GM06990 (cell line): ENCODE measurements at regions not wholly inside any gene's neighbourhood (a gene's known extent, or its start where the extent isn't known, plus 50 kb on each side); places are given as distances from the start of the nearest gene placed in this dataset.
"Not testable (repeated sequence)": the region's sequence is repeated elsewhere in the genome, so short reads cannot be mapped to it uniquely, and the experiment has no call there.

Experiments
- DNase-seq: peaks from one replicate; pipeline ENCODE4 v3.0.0-alpha.2; 2011; ENCODE audit not compliant: insufficient read length; ENCODE audit errors: extremely low read depth
- H3K27me3 ChIP-seq: replicated peaks from 2 replicates; pipeline ENCODE4 v1.6.0; 2011; ENCODE audit warnings: low read length; ENCODE audit not compliant: control insufficient read depth, insufficient read depth
- H3K36me3 ChIP-seq: 2 replicates; pipeline ENCODE4 v1.5.1; 2011; ENCODE audit warnings: low read length; ENCODE audit not compliant: control insufficient read depth, insufficient read depth
- H3K4me3 ChIP-seq: replicated peaks from 2 replicates; pipeline ENCODE4 v1.5.1; 2011; ENCODE audit warnings: low read depth, mild to moderate bottlenecking, control low read depth, low read length
- CTCF ChIP-seq: IDR thresholded peaks from 2 replicates; pipeline ENCODE4 v1.5.1; 2011; ENCODE audit warnings: low read length, control low read depth, mild to moderate bottlenecking, inconsistent platforms; ENCODE audit not compliant: insufficient read depth, poor library complexity, severe bottlenecking

- no peaks in the 10 kb centered on the region for H3K36me3 ChIP-seq
- H3K4me3 ChIP-seq: no peak overlapping the region
- no peak for DNase-seq
- TF ChIP-seq CTCF: no peak
- H3K27me3 ChIP-seq: no peaks in the 10 kb centered on the region
These were observed 160.4 kb upstream of the SSTR1 start for GRCh38 chr14:38047195-38047902.

DNA sequence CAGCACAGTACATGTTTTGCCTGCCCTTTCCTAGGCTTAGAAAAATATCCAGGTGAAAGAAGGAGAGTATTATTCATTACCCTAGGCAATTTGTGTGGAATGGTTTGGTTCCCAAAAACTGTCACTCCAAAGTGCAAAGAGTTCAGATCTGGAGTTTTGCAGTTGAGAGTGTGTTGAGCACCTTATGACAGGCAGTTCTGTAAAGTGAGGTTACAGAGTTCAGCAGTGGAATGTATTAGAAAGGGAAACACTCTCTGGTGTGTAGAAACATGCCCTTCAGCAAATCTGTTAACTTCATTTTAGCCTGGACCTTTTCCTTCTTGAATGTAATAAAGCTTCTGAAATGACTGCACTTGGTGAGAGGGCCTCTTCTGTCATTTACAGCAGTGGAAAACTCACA is 154.0 kb upstream of the SSTR1 start:
- no peak for DNase-seq
- no peak for TF ChIP-seq CTCF
- Histone ChIP-seq H3K36me3 (no peaks in the 10 kb centered on the region), H3K4me3 (no peak overlapping the region), H3K27me3 (no peaks in the 10 kb centered on the region)

DNA sequence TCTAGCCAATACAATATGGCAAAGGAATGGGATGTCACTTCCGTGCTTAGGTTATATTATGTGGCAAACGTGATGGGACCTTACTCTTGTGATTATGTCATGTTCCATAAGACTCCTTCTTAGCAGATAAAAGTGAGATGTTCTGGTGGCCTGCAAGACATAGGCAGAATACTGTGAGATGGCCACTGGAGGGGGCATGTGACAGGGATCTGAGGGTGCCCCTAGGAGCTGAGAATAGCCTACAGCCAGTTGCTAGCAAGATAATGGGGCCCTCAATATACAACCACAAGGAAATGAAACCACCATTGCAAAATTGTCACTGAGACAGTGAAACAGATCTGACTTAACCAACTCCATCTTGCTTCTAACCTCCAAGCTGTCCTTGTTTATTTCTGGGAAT is 151.4 kb upstream of the SSTR1 start:
- Histone ChIP-seq H3K27me3 (no peaks in the 10 kb centered on the region), H3K36me3 (no peaks in the 10 kb centered on the region), H3K4me3 (no peak overlapping the region)
- DNase-seq: no peak
- TF ChIP-seq CTCF: no peak

- H3K27me3 ChIP-seq, DNase-seq, H3K4me3 ChIP-seq, H3K36me3 ChIP-seq: not testable (repeated sequence)
These were observed 145.5 kb upstream of the SSTR1 start for GRCh38 chr14:38062223-38062622.

GRCh38 chr14:38063711-38064320 is 143.9 kb upstream of the SSTR1 start:
- H3K36me3 ChIP-seq: no peaks in the 10 kb centered on the region
- H3K27me3 ChIP-seq: no peaks in the 10 kb centered on the region
- DNase-seq: no peak
- H3K4me3 ChIP-seq: no peak overlapping the region
- TF ChIP-seq CTCF: no peak

GRCh38 chr14:38065106-38065762 is 142.5 kb upstream of the SSTR1 start:
- H3K4me3 ChIP-seq: no peak overlapping the region
- H3K36me3 ChIP-seq: no peaks in the 10 kb centered on the region
- TF ChIP-seq CTCF: no peak
- no peak for DNase-seq
- no peaks in the 10 kb centered on the region for H3K27me3 ChIP-seq
